Peyer's patch (tissue), 4 donors: ENCODE measurements at regions not wholly inside any gene's neighbourhood (a gene's known extent, or its start where the extent isn't known, plus 50 kb on each side); places are given as distances from the start of the nearest gene placed in this dataset.

ENCODE experiments used
- DNase-seq, 3 donors: peaks; one replicate each; pipeline ENCODE4 v3.0.0-alpha.2; 2017 to 2019
- H3K27ac ChIP-seq, 4 donors: fragments of 200-600 bp; sonication (generic); one replicate each; pipeline ENCODE4 v1.5.1; 2016 to 2019
- H3K27me3 ChIP-seq, 2 donors: fragments of 200-600 bp; sonication (generic); one replicate each; pipeline ENCODE4 v1.5.1; 2019
- H3K36me3 ChIP-seq, 3 donors: fragments of 200-600 bp; sonication (generic); one replicate each; pipeline ENCODE4 v1.5.1; 2016 to 2019
- H3K4me1 ChIP-seq, 4 donors: fragments of 200-600 bp; sonication (generic); one replicate each; pipeline ENCODE4 v1.5.1; 2016 to 2019
- H3K4me3 ChIP-seq, 4 donors: fragments of 200-600 bp; sonication (generic); 1 replicate in 3 of 4; 2 replicates in 1 of 4; pipeline ENCODE4 v1.5.1; 2016 to 2019; ENCODE audit warnings: mild to moderate bottlenecking in 1 of 4
- H3K9me3 ChIP-seq, 4 donors: fragments of 200-600 bp; sonication (generic); one replicate each; pipeline ENCODE4 v1.5.1; 2016 to 2019; ENCODE audit warnings: mild to moderate bottlenecking in 1 of 4
- POLR2A ChIP-seq, 2 donors: fragments of 450-650 bp; IDR thresholded peaks; one replicate each; pipeline ENCODE4 v1.5.1; 2017; ENCODE audit warnings: antibody characterized with exemption in 2 of 2, mild to moderate bottlenecking in 2 of 2, moderate library complexity in 2 of 2
- TF ChIP-seq, protein P1 (sequence below), 6 experiments: fragments of 450-650 bp in 4 of 6; fragments of 200-600 bp in 2 of 6; sonication (generic) in 1 of 6; IDR thresholded peaks; one replicate each; pipeline ENCODE4 v1.5.1; 2017 to 2019; ENCODE audit warnings: antibody characterized with exemption in 6 of 6, mild to moderate bottlenecking in 3 of 6, moderate library complexity in 1 of 6

DNA sequence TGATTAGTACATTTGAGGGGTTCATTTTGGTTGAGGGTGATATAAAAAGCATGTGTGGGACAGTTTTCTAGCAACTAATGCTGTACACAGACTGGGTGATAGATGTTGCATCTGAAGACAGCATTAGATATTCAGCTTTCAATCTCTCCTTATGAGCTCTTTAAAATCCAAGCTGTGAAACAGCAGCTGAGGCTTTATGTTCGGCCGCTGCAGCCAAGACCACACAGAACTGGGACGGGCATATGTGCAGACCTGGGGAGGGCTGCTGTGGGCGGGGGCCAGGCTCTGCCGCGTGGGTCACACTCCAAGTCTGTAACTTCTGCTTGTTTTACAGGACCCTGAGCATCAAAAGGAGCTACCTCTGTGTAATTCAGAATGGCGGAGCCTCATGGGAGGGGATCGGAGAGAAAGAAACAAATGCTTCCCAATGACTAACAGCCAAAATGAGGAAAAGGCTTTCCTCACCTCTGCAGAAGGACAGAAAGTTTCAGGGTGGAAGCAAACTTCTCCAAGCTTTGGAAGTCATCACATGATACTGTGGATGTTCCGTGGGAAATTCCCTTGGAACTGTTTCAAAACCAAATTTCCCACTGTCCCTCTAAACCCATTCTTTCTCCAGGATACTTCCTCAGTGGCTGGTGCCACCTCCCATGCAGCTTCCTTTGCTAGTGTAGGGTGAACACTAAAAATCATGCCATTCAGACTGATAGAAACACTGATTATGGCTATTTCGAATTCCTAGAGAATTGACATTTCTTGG, 711.9 kb upstream of the ID2 start:
- TF ChIP-seq, protein P1, sequence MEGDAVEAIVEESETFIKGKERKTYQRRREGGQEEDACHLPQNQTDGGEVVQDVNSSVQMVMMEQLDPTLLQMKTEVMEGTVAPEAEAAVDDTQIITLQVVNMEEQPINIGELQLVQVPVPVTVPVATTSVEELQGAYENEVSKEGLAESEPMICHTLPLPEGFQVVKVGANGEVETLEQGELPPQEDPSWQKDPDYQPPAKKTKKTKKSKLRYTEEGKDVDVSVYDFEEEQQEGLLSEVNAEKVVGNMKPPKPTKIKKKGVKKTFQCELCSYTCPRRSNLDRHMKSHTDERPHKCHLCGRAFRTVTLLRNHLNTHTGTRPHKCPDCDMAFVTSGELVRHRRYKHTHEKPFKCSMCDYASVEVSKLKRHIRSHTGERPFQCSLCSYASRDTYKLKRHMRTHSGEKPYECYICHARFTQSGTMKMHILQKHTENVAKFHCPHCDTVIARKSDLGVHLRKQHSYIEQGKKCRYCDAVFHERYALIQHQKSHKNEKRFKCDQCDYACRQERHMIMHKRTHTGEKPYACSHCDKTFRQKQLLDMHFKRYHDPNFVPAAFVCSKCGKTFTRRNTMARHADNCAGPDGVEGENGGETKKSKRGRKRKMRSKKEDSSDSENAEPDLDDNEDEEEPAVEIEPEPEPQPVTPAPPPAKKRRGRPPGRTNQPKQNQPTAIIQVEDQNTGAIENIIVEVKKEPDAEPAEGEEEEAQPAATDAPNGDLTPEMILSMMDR (IDR thresholded peaks at IDR 0.05), result no peak
- no peak for TF ChIP-seq POLR2A (IDR thresholded peaks at IDR 0.05)
- no peaks in the 10 kb centered on the region for H3K36me3 ChIP-seq
- H3K9me3 ChIP-seq, result no peaks in the 10 kb centered on the region
- no peaks in the 10 kb centered on the region for H3K27me3 ChIP-seq
- H3K4me1 ChIP-seq, result no peaks in the 10 kb centered on the region
- H3K4me3 ChIP-seq, result no peak overlapping the region
- no peak for DNase-seq
- no peak overlapping the region for H3K27ac ChIP-seq

DNA sequence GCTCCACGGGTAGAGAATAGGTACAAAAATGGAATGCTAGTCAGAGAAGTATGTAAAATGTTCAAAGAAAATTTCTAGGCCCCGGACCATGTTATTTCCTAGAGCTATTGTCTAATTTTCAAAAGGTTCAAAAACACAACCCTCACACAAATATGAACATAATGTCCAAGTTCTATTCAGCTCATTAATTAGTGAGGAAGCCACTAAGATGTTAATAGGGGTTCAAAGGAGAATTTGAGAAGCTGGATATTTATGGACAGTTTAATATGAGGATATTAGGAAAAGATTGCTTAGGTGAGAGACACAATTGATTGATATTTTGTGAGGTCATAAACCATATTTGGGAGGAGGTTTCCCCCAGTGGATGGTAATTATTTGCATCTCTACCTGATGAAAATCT, 710.6 kb upstream of the ID2 start:
- Histone ChIP-seq H3K4me1 (no peaks in the 10 kb centered on the region), H3K9me3 (no peaks in the 10 kb centered on the region), H3K27me3 (no peaks in the 10 kb centered on the region), H3K27ac (no peak overlapping the region), H3K36me3 (no peaks in the 10 kb centered on the region), H3K4me3 (no peak overlapping the region)
- TF ChIP-seq, protein P1 (IDR thresholded peaks at IDR 0.05), result no peak
- TF ChIP-seq POLR2A (IDR thresholded peaks at IDR 0.05), result no peak
- DNase-seq, result no peak

DNA sequence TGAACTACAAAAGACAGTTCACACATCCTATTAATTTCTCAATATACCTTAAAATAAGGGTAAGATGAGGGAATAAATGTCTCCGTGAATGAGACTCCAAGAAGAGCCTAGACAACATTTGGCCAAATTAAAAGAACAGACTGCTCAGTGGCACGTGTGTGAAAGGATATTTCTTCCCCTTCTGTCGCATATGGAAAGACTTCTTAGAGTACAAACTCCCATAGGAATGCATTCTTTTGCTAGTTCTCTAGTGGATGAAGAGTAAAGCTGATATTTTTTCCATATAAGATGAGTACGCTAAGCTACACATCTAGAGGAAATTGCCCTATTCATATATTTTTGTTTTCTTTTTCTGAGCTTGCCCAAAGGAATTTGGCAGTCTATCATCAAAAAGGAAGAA, 710.0 kb upstream of the ID2 start:
- Histone ChIP-seq H3K27ac (no peak overlapping the region), H3K4me3 (no peak overlapping the region), H3K9me3 (no peaks in the 10 kb centered on the region), H3K4me1 (no peaks in the 10 kb centered on the region), H3K27me3 (no peaks in the 10 kb centered on the region), H3K36me3 (no peaks in the 10 kb centered on the region)
- TF ChIP-seq, protein P1 (IDR thresholded peaks at IDR 0.05), result no peak
- no peak for TF ChIP-seq POLR2A (IDR thresholded peaks at IDR 0.05)
- DNase-seq, result no peak

DNA sequence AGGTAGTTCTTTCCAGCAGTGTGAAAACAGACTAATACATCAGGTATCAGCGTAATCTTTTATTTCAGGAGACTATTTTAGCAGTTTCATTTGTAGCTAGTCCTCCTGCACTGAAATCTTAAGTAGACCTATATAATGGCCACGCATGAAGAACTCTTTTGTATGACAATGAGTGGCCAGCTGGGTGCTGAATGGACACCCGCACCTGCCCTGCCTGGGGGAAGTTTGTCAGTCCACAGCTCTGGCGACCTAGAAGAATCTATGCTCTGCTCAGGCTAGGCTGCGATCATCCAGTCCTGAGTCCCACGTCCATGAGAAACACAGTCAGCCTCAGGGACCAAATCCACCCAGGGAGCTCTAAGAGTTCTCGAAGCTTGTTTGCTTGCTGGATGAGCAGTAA, 709.2 kb upstream of the ID2 start:
- Histone ChIP-seq H3K36me3 (no peaks in the 10 kb centered on the region), H3K27me3 (no peaks in the 10 kb centered on the region), H3K27ac (no peak overlapping the region), H3K9me3 (no peaks in the 10 kb centered on the region), H3K4me3 (no peak overlapping the region), H3K4me1 (no peaks in the 10 kb centered on the region)
- TF ChIP-seq, protein P1 (IDR thresholded peaks at IDR 0.05), result no peak
- TF ChIP-seq POLR2A (IDR thresholded peaks at IDR 0.05), result no peak
- no peak for DNase-seq

DNA sequence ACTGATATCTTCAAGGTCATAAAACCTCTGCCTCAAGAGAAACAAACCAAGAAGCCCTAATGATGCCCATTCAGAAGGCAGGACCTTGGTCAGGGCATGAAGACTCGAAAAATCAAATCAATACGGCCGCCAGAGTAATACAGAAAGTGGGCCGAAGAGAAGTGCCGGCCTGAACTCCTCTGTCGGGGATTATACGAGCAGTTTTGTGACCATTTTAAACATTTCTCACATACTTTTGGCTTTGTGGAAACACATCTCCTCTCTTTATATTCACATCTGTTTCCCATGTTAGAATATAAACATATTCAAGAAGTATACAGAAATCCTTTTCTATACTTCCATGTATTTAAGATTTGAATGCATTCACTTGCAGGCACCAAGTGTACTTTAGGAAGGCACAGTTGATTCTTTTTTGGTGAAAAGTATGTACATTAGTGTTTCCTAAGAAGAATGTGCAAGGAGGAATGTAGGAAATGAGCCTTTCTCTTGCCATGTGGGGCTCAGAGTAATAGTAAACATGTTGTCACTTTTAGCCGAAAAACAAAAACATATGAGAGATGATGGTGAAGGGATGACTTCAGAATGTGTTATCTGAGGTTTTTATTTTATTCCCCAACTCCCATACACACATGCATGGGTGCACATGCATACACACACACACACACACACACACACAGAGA, 707.9 kb upstream of the ID2 start:
- H3K9me3 ChIP-seq, result no peaks in the 10 kb centered on the region
- DNase-seq, result no peak
- H3K4me3 ChIP-seq, result no peak overlapping the region
- TF ChIP-seq POLR2A (IDR thresholded peaks at IDR 0.05), result no peak
- TF ChIP-seq, protein P1 (IDR thresholded peaks at IDR 0.05), result no peak
- H3K27me3 ChIP-seq, result no peaks in the 10 kb centered on the region
- H3K36me3 ChIP-seq, result no peaks in the 10 kb centered on the region
- H3K27ac ChIP-seq, result no peak overlapping the region
- no peaks in the 10 kb centered on the region for H3K4me1 ChIP-seq
